NCI-H226 (cell line): ENCODE measurements at regions not wholly inside any gene's neighbourhood (a gene's known extent, or its start where the extent isn't known, plus 50 kb on each side); places are given as distances from the start of the nearest gene placed in this dataset.

ENCODE experiments used
- DNase-seq: peaks from one replicate; pipeline ENCODE4 v3.0.0-alpha.2; 2015

GRCh38 chr6:164274493-164274892 is 860.0 kb downstream of the QKI start:
- DNase-seq: no peak

GRCh38 chr6:164273491-164273890 is 859.0 kb downstream of the QKI start:
- no peak for DNase-seq

- DNase-seq: no peak
These were observed 852.3 kb downstream of the QKI start for GRCh38 chr6:164266851-164267250.

- DNase-seq: no peak
These were observed 847.8 kb downstream of the QKI start for GRCh38 chr6:164262348-164262747.

GRCh38 chr6:164258421-164258820 is 843.9 kb downstream of the QKI start:
- no peak for DNase-seq

- DNase-seq: no peak
These were observed 838.4 kb downstream of the QKI start for GRCh38 chr6:164252948-164253347.

GRCh38 chr6:164252291-164252690 is 837.8 kb downstream of the QKI start:
- no peak for DNase-seq

GRCh38 chr6:164247106-164247505 is 832.6 kb downstream of the QKI start:
- DNase-seq: no peak

- DNase-seq: no peak
These were observed 831.6 kb downstream of the QKI start for GRCh38 chr6:164246082-164246481.

GRCh38 chr6:164243949-164244348 is 829.4 kb downstream of the QKI start:
- no peak for DNase-seq

GRCh38 chr6:164243012-164243610 is 828.6 kb downstream of the QKI start:
- DNase-seq: no peak

- DNase-seq: no peak
These were observed 816.3 kb downstream of the QKI start for GRCh38 chr6:164230804-164231203.

GRCh38 chr6:164230259-164230658 is 815.7 kb downstream of the QKI start:
- no peak for DNase-seq

- no peak for DNase-seq
These were observed 815.2 kb downstream of the QKI start for GRCh38 chr6:164229716-164230115.

GRCh38 chr6:164227952-164228522 is 813.5 kb downstream of the QKI start:
- DNase-seq: no peak

- DNase-seq: no peak
These were observed 802.3 kb downstream of the QKI start for GRCh38 chr6:164216839-164217238.

GRCh38 chr6:164216368-164216767 is 801.9 kb downstream of the QKI start:
- no peak for DNase-seq

- no peak for DNase-seq
These were observed 799.5 kb downstream of the QKI start for GRCh38 chr6:164214066-164214465.

- DNase-seq: no peak
These were observed 796.7 kb downstream of the QKI start for GRCh38 chr6:164211254-164211653.

- DNase-seq: no peak
These were observed 796.3 kb downstream of the QKI start for GRCh38 chr6:164210783-164211182.

GRCh38 chr6:164210323-164210722 is 795.8 kb downstream of the QKI start:
- no peak for DNase-seq

GRCh38 chr6:164208371-164208770 is 793.9 kb downstream of the QKI start:
- DNase-seq: no peak

GRCh38 chr6:164206807-164207423 is 792.4 kb downstream of the QKI start:
- DNase-seq: no peak

- no peak for DNase-seq
These were observed 785.6 kb downstream of the QKI start for GRCh38 chr6:164200071-164200470.

- no peak for DNase-seq
These were observed 781.4 kb downstream of the QKI start for GRCh38 chr6:164195942-164196281.
